ENCODE measurements at regions not wholly inside any gene's neighbourhood (a gene's known extent, or its start where the extent isn't known, plus 50 kb on each side); places are given as distances from the start of the nearest gene placed in this dataset.

- no peaks in the 10 kb centered on the region for H3K27me3 ChIP-seq (replicated peaks; ENCODE audit: insufficient read depth)
- no peak for DNase-seq (ENCODE audit: low spot score)
- H3K9me3 ChIP-seq = no peaks in the 10 kb centered on the region
- ATAC-seq (ENCODE audit: insufficient number of reproducible peaks, low FRiP score, low read depth) = no peak
- H3K4me3 ChIP-seq = no peak overlapping the region
- H3K27ac ChIP-seq = no peak overlapping the region
- no peaks in the 10 kb centered on the region for H3K36me3 ChIP-seq
- TF ChIP-seq CTCF (IDR thresholded peaks at IDR 0.05) = no peak
- no peaks in the 10 kb centered on the region for H3K4me1 ChIP-seq (ENCODE audit: control insufficient read depth in 1 of 2, low read depth in 2 of 2)
These were observed 188.2 kb upstream of the MKLN1 start for GRCh38 chr7:131139462-131139861.

- DNase-seq (ENCODE audit: low spot score) (no peak), ATAC-seq (ENCODE audit: insufficient number of reproducible peaks, low FRiP score, low read depth) (no peak)
- H3K27me3 ChIP-seq (replicated peaks; ENCODE audit: insufficient read depth) = no peaks in the 10 kb centered on the region
- no peaks in the 10 kb centered on the region for H3K36me3 ChIP-seq
- H3K9me3 ChIP-seq = no peaks in the 10 kb centered on the region
- no peak for TF ChIP-seq CTCF (IDR thresholded peaks at IDR 0.05)
- H3K27ac ChIP-seq = no peak overlapping the region
- no peaks in the 10 kb centered on the region for H3K4me1 ChIP-seq (ENCODE audit: control insufficient read depth in 1 of 2, low read depth in 2 of 2)
- no peak overlapping the region for H3K4me3 ChIP-seq
These were observed 186.2 kb upstream of the MKLN1 start for GRCh38 chr7:131141443-131141967.

- H3K4me1 ChIP-seq (ENCODE audit: control insufficient read depth in 1 of 2, low read depth in 2 of 2) = no peaks in the 10 kb centered on the region
- no peak for ATAC-seq (ENCODE audit: insufficient number of reproducible peaks, low FRiP score, low read depth)
- H3K36me3 ChIP-seq = no peaks in the 10 kb centered on the region
- H3K27me3 ChIP-seq (replicated peaks; ENCODE audit: insufficient read depth) = no peaks in the 10 kb centered on the region
- TF ChIP-seq CTCF (IDR thresholded peaks at IDR 0.05) = no peak
- DNase-seq (ENCODE audit: low spot score) = no peak
- H3K4me3 ChIP-seq = no peak overlapping the region
- no peaks in the 10 kb centered on the region for H3K9me3 ChIP-seq
- H3K27ac ChIP-seq = no peak overlapping the region
These were observed 183.8 kb upstream of the MKLN1 start for GRCh38 chr7:131143869-131144268.

- DNase-seq (ENCODE audit: low spot score) (no peak), ATAC-seq (ENCODE audit: insufficient number of reproducible peaks, low FRiP score, low read depth) (no peak)
- Histone ChIP-seq H3K9me3 (no peaks in the 10 kb centered on the region), H3K4me3 (no peak overlapping the region), H3K36me3 (no peaks in the 10 kb centered on the region), H3K4me1 (ENCODE audit: control insufficient read depth in 1 of 2, low read depth in 2 of 2) (no peaks in the 10 kb centered on the region), H3K27me3 (replicated peaks; ENCODE audit: insufficient read depth) (no peaks in the 10 kb centered on the region), H3K27ac (no peak overlapping the region)
- no peak for TF ChIP-seq CTCF (IDR thresholded peaks at IDR 0.05)
These were observed 182.7 kb upstream of the MKLN1 start for GRCh38 chr7:131145026-131145425.

- H3K36me3 ChIP-seq = no peaks in the 10 kb centered on the region
- ATAC-seq (ENCODE audit: insufficient number of reproducible peaks, low FRiP score, low read depth) (no peak), DNase-seq (ENCODE audit: low spot score) (no peak)
- no peak for TF ChIP-seq CTCF (IDR thresholded peaks at IDR 0.05)
- no peaks in the 10 kb centered on the region for H3K4me1 ChIP-seq (ENCODE audit: control insufficient read depth in 1 of 2, low read depth in 2 of 2)
- no peaks in the 10 kb centered on the region for H3K9me3 ChIP-seq
- no peak overlapping the region for H3K4me3 ChIP-seq
- H3K27me3 ChIP-seq (replicated peaks; ENCODE audit: insufficient read depth) = no peaks in the 10 kb centered on the region
- H3K27ac ChIP-seq = no peak overlapping the region
These were observed 181.9 kb upstream of the MKLN1 start for GRCh38 chr7:131145770-131146169.

All from thoracic aorta (tissue), 2 donors.